ENCODE measurements at regions not wholly inside any gene's neighbourhood (a gene's known extent, or its start where the extent isn't known, plus 50 kb on each side); places are given as distances from the start of the nearest gene placed in this dataset.

DNA sequence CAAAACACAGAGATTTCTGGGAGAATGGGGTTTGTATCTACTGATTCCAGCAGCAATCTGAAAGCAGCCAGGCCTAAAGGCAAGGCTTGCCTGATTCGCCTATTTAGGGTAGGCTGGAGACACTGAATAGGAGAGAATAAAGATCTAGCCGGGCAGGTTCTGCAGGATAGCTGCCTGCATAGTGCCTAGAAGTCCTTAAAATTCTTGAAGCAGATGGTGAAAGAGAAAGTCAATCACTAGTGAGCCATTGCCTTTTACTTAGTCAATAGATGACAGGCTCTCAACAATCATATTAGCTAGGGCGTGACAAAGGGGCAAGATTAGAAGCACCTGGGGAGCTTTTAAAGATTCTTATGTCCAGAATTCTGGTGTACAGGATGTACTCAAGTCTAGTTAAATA, 522.7 kb downstream of the HTR1A start:
- Histone ChIP-seq H2BK120ac (ENCODE audit: low read depth, low read length, poor library complexity, severe bottlenecking) (no peak overlapping the region), H4K20me1 (ENCODE audit: control insufficient read depth, insufficient read depth, insufficient read length) (no peaks in the 10 kb centered on the region), H3K4me2 (ENCODE audit: insufficient read depth, insufficient read length, low read length) (no peak overlapping the region), H3K23me2 (ENCODE audit: insufficient read length, low read depth, low read length, poor library complexity, severe bottlenecking) (no peaks in the 10 kb centered on the region), H2BK15ac (ENCODE audit: low read depth, low read length) (no peak overlapping the region), H4K8ac (replicated peaks; ENCODE audit: insufficient read length, low read depth, low read length) (no peak overlapping the region), H3K14ac (ENCODE audit: insufficient read depth, low read length) (no peak overlapping the region), H2AFZ (ENCODE audit: low read length) (no peak overlapping the region), H3K18ac (ENCODE audit: insufficient read length, low read depth, low read length) (no peak overlapping the region), H3K23ac (ENCODE audit: insufficient read length, low read depth, low read length) (no peak overlapping the region), H4K91ac (ENCODE audit: insufficient read length, low read depth, low read length) (no peak overlapping the region), H3K27ac (ENCODE audit: insufficient read length, low read depth, low read length) (no peak overlapping the region), H3K79me1 (ENCODE audit: insufficient read depth, low read depth, low read length, poor library complexity, severe bottlenecking) (no peaks in the 10 kb centered on the region), H3K4ac (ENCODE audit: low read depth, low read length) (no peak overlapping the region), H3K9me3 (ENCODE audit: control insufficient read depth, low read depth, low read length) (no peaks in the 10 kb centered on the region), H2AK5ac (ENCODE audit: insufficient read length, low read length) (no peak overlapping the region), H3T11ph (ENCODE audit: low read length) (no peak overlapping the region), H3K27me3 (ENCODE audit: insufficient read depth, low read length) (no peaks in the 10 kb centered on the region), H3K79me2 (ENCODE audit: insufficient read depth, low read length) (no peaks in the 10 kb centered on the region), H4K5ac (ENCODE audit: insufficient read length, low read depth, low read length) (no peak overlapping the region), H2BK20ac (ENCODE audit: low read depth, low read length, poor library complexity, severe bottlenecking) (no peak overlapping the region), H3K4me1 (ENCODE audit: insufficient read depth, low read length) (no peaks in the 10 kb centered on the region), H3K9ac (ENCODE audit: extremely low read depth, insufficient read length, low read length) (no peak overlapping the region), H2BK5ac (ENCODE audit: insufficient read length, low read length) (no peak overlapping the region), H2BK12ac (ENCODE audit: insufficient read length, low read depth, low read length) (no peak overlapping the region), H3K56ac (ENCODE audit: insufficient read length, low read depth, low read length) (no peak overlapping the region)
- no peaks in the 10 kb centered on the region for H3K9me3 Mint-ChIP-seq
- WGBS (ENCODE audit: extremely low coverage, insufficient read length, low lambda C conversion rate) = no CpG with 5 or more reads among the region's 3 CpGs
- peaks cover 12 to 13% of the 10 kb centered on the region in 2 experiments; a peak in 3 of 4 replicates for H3K4me1 Mint-ChIP-seq
- no peak overlapping the region for H3K27ac Mint-ChIP-seq
- H3K4me3 Mint-ChIP-seq = no peak overlapping the region
- DNase-seq = no peak
- H3K36me3 Mint-ChIP-seq (ENCODE audit: insufficient read depth in 1 of 3, low read depth in 3 of 3) = no peaks in the 10 kb centered on the region
- TF ChIP-seq, protein P1, sequence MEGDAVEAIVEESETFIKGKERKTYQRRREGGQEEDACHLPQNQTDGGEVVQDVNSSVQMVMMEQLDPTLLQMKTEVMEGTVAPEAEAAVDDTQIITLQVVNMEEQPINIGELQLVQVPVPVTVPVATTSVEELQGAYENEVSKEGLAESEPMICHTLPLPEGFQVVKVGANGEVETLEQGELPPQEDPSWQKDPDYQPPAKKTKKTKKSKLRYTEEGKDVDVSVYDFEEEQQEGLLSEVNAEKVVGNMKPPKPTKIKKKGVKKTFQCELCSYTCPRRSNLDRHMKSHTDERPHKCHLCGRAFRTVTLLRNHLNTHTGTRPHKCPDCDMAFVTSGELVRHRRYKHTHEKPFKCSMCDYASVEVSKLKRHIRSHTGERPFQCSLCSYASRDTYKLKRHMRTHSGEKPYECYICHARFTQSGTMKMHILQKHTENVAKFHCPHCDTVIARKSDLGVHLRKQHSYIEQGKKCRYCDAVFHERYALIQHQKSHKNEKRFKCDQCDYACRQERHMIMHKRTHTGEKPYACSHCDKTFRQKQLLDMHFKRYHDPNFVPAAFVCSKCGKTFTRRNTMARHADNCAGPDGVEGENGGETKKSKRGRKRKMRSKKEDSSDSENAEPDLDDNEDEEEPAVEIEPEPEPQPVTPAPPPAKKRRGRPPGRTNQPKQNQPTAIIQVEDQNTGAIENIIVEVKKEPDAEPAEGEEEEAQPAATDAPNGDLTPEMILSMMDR (conservative IDR thresholded peaks at IDR 0.05) = no peak
- H3K27me3 Mint-ChIP-seq (ENCODE audit: low read depth) = no peaks in the 10 kb centered on the region

Data from H9 (cell line).